Upper lobe of left lung (tissue), 4 donors: ENCODE measurements at regions not wholly inside any gene's neighbourhood (a gene's known extent, or its start where the extent isn't known, plus 50 kb on each side); places are given as distances from the start of the nearest gene placed in this dataset.
"Not testable (repeated sequence)": the region's sequence is repeated elsewhere in the genome, so short reads cannot be mapped to it uniquely, and the experiment has no call there.

Experiments used
- POLR2A ChIP-seq, 4 donors: fragments of 450-650 bp; IDR thresholded peaks; one replicate each; pipeline ENCODE4 v1.5.1; 2016 to 2017; ENCODE audit warnings: antibody characterized with exemption in 4 of 4, mild to moderate bottlenecking in 2 of 4
- TF ChIP-seq, protein P1 (sequence below), 6 experiments: fragments of 450-650 bp in 4 of 6; fragments of 200-600 bp in 2 of 6; sonication (generic) in 2 of 6; IDR thresholded peaks; one replicate each; pipeline ENCODE4 v1.5.1; 2016 to 2019; ENCODE audit warnings: antibody characterized with exemption in 6 of 6

- TF ChIP-seq, protein P1, sequence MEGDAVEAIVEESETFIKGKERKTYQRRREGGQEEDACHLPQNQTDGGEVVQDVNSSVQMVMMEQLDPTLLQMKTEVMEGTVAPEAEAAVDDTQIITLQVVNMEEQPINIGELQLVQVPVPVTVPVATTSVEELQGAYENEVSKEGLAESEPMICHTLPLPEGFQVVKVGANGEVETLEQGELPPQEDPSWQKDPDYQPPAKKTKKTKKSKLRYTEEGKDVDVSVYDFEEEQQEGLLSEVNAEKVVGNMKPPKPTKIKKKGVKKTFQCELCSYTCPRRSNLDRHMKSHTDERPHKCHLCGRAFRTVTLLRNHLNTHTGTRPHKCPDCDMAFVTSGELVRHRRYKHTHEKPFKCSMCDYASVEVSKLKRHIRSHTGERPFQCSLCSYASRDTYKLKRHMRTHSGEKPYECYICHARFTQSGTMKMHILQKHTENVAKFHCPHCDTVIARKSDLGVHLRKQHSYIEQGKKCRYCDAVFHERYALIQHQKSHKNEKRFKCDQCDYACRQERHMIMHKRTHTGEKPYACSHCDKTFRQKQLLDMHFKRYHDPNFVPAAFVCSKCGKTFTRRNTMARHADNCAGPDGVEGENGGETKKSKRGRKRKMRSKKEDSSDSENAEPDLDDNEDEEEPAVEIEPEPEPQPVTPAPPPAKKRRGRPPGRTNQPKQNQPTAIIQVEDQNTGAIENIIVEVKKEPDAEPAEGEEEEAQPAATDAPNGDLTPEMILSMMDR (IDR thresholded peaks at IDR 0.05), result not testable (repeated sequence)
- not testable (repeated sequence) for TF ChIP-seq POLR2A (IDR thresholded peaks at IDR 0.05)
Measured at GRCh38 chr12:9336375-9337011, 128.3 kb upstream of the PZP start.
